Heart left ventricle (tissue), 16 donors: ENCODE measurements at regions not wholly inside any gene's neighbourhood (a gene's known extent, or its start where the extent isn't known, plus 50 kb on each side); places are given as distances from the start of the nearest gene placed in this dataset.
"Not testable (repeated sequence)": the region's sequence is repeated elsewhere in the genome, so short reads cannot be mapped to it uniquely, and the experiment has no call there.

Experiments used
- ATAC-seq, 4 donors: fragments of 200-7000 bp; cut with Tn5 transposase; one replicate each; pipeline ENCODE4 v1.9.1; 2020 to 2022; ENCODE audit warnings: moderate library complexity in 4 of 4, mild to moderate bottlenecking in 3 of 4, moderate number of reproducible peaks in 1 of 4
- DNase-seq, 5 donors: peaks; one replicate each; pipeline ENCODE4 v3.0.0-alpha.2; 2020
- H3K27ac ChIP-seq, 12 donors: fragments of 200-600 bp; sonication (generic) in 4 of 12; one replicate each; pipeline versions ENCODE4 v1.5.0 to v1.8.0; 2016 to 2022; ENCODE audit warnings: mild to moderate bottlenecking in 2 of 12
- H3K27me3 ChIP-seq, 9 donors: fragments of 200-600 bp; sonication (generic) in 2 of 9; one replicate each; pipeline versions ENCODE4 v1.5.1 to v1.8.0; 2016 to 2022; ENCODE audit warnings: mild to moderate bottlenecking in 3 of 9
- H3K36me3 ChIP-seq, 9 donors: fragments of 200-600 bp; sonication (generic) in 2 of 9; one replicate each; pipeline versions ENCODE4 v1.5.0 to v1.8.0; 2018 to 2022; ENCODE audit warnings: mild to moderate bottlenecking in 2 of 9
- H3K4me1 ChIP-seq, 12 donors: fragments of 200-600 bp; sonication (generic) in 4 of 12; one replicate each; pipeline versions ENCODE4 v1.5.0 to v1.8.0; 2016 to 2022; ENCODE audit warnings: mild to moderate bottlenecking in 3 of 12
- H3K4me3 ChIP-seq, 12 donors: fragments of 200-600 bp; sonication (generic) in 4 of 12; one replicate each; pipeline versions ENCODE4 v1.5.0 to v1.8.0; 2017 to 2022; ENCODE audit warnings: mild to moderate bottlenecking in 9 of 12, moderate library complexity in 4 of 12
- H3K9me3 ChIP-seq, 12 donors: fragments of 200-600 bp; sonication (generic) in 4 of 12; one replicate each; pipeline versions ENCODE4 v1.5.0 to v1.8.0; 2016 to 2022; ENCODE audit warnings: mild to moderate bottlenecking in 1 of 12
- CTCF ChIP-seq, 12 donors: fragments of 200-600 bp; sonication (generic) in 4 of 12; IDR thresholded peaks; one replicate each; pipeline versions ENCODE4 v1.5.0 to v1.8.0; 2018 to 2022; ENCODE audit warnings: antibody characterized with exemption in 12 of 12, mild to moderate bottlenecking in 5 of 12
- POLR2A ChIP-seq, 2 donors: fragments of 450-650 bp; IDR thresholded peaks; one replicate each; pipeline ENCODE4 v1.6.1; 2017; ENCODE audit warnings: antibody characterized with exemption in 2 of 2, mild to moderate bottlenecking in 2 of 2, moderate library complexity in 2 of 2
- WGBS, 4 donors: extraction: QIAGEN DNeasy Blood & Tissue Kit in 2 of 4; methylation state at CpG; one replicate each; pipeline versions ENCODE4 v1.1.5 to v1.1.7; 2013 to 2018; 5-methylcytosine and 5-hydroxymethylcytosine counted together
- intact Hi-C, 10 donors: fragments of 100-400 bp; cut with DNase I; formaldehyde crosslinking; loops; one replicate each; pipeline versions ENCODE4 v1.11.1 to v1.14.2; 2022
- donor health status: ischemic (EF 13 %, LVEDD 7.1; RV severe dilation, severe dysfunction).
- donor health status: healthy with polysubstance abuse.
- donor health status: DM: no; HTN: yes; CAD: no.
- donor health status: DM: no; HTN: no; CAD: no.
- donor health status: ischemic (EF 25% LVEDD 6.9; RV normal size, moderate dysfunction).
- donor health status: ischemic (EF 25% LVEDD 5.7; RV mildly dilated, moderate dysfunction).
- donor health status: healthy.
- donor health status: DM: yes; HTN: yes; CAD: no.
- donor health status: ischemic (EF 35%, LVEDD 5.7; RV mildly dilated, moderate dysfunction).
- donor health status: nonischemic (EF 11% LVEDD 7.7; RV severe dilation, severe dysfunction).
- donor health status: DM: yes; HTN: yes; CAD: no.
- donor health status: PGD.
- donor health status: ischemic (EF 29% LVEDD 5.4; RV normal size, mild dysfunction).
- donor health status: nonischemic (EF 23%, LVEDD 6.1; RV moderate dilation, normal function).

- peaks cover 0 to 20% (median 4%) of the 10 kb centered on the region in 12 donors for H3K9me3 ChIP-seq
- intact Hi-C loops = no loop called here
- no peaks in the 10 kb centered on the region for H3K4me1 ChIP-seq
- H3K4me3 ChIP-seq = no peak overlapping the region
- no peaks in the 10 kb centered on the region for H3K27me3 ChIP-seq
- ATAC-seq (no peak), DNase-seq (no peak)
- WGBS, 4 donors = 41 to 72% (median 55%) methylated on average over 2 of the region's 2 CpGs
- TF ChIP-seq CTCF (IDR thresholded peaks at IDR 0.05) (no peak), POLR2A (IDR thresholded peaks at IDR 0.05) (no peak)
- H3K27ac ChIP-seq = no peak overlapping the region
- no peaks in the 10 kb centered on the region for H3K36me3 ChIP-seq
Measured at GRCh38 chr13:91056746-91057145, 290.7 kb upstream of the MIR17HG start.

GRCh38 chr13:91057507-91057906 is 290.0 kb upstream of the MIR17HG start:
- H3K4me3 ChIP-seq, H3K27ac ChIP-seq, intact Hi-C loops, H3K27me3 ChIP-seq, DNase-seq, H3K4me1 ChIP-seq, ATAC-seq, H3K36me3 ChIP-seq: not testable (repeated sequence)
- H3K9me3 ChIP-seq = peaks cover 0 to 20% (median 4%) of the 10 kb centered on the region in 12 donors
- 90 to 95% (median 92%) methylated on average over 2 of the region's 2 CpGs for WGBS, 4 donors

DNA sequence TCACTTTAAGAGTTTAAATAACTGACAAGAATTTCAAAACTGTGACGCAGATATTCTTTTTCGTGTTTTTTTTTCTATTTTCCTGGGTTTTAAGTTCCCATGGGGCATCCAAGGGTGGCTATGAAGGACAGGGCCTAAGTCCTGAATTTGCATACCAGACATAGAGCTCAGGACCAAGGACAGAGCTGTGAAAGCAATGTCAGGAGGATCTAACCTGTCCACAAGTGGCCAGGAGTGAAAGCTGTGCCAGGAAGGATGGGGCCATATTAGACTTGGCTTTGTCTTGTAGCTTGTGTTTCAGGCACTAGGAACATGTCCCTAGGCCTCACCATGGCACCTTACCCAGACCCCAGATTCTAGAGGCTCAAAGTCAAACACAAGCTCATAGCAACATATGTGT is 289.4 kb upstream of the MIR17HG start:
- WGBS, 4 donors = 80 to 92% (median 84%) methylated on average over 2 of the region's 2 CpGs
- DNase-seq (no peak), ATAC-seq (no peak)
- H3K27ac ChIP-seq = no peak overlapping the region
- H3K36me3 ChIP-seq = no peaks in the 10 kb centered on the region
- TF ChIP-seq CTCF (IDR thresholded peaks at IDR 0.05) = no peak
- no peak overlapping the region for H3K4me3 ChIP-seq
- H3K27me3 ChIP-seq = no peaks in the 10 kb centered on the region
- intact Hi-C loops = no loop called here
- H3K4me1 ChIP-seq = no peaks in the 10 kb centered on the region
- peaks cover 0 to 20% (median 4%) of the 10 kb centered on the region in 12 donors for H3K9me3 ChIP-seq

DNA sequence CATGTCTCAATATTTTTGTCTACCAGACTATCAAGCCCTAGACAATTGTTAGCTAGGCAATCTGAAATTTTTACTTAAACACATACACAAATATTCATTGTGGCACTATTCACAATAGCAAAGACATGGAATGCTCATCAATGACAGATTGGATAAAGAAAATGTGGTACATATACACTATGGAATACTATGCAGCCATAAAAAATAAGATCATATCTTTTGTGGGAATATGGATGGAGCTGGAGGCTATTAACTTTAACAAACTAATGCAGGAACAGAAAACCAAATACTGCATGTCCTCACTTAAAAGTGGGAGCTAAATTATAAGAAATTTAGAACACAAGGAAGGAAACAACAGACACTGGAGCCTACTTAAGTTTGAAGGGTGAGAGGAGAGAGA is 288.6 kb upstream of the MIR17HG start:
- Histone ChIP-seq H3K27me3 (no peaks in the 10 kb centered on the region), H3K27ac (no peak overlapping the region), H3K36me3 (no peaks in the 10 kb centered on the region), H3K4me3 (no peak overlapping the region), H3K4me1 (no peaks in the 10 kb centered on the region), H3K9me3 (peaks cover 0 to 20% (median 4%) of the 10 kb centered on the region in 12 donors)
- ATAC-seq (no peak), DNase-seq (no peak)
- no peak for TF ChIP-seq POLR2A (IDR thresholded peaks at IDR 0.05)
- TF ChIP-seq CTCF (IDR thresholded peaks at IDR 0.05) = no peak
- intact Hi-C loops = no loop called here

DNA sequence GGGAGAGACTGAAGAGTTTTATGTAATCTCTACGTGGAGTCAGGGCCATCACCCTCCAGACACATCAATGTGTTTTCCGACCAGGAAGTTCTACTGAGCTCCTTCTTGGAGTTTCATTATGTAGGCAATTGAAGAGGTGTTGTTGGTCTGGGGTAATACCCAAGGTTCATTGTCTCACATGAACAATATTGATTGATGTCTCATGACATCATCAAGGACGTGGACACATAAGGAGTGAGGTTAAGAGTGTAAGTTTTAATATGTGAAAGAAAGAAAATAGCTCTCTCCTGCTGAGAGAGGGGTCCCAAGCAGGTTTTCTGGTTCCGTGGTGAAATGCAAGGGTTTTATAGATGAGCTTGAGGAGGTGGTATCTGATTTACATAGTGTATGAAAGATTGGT is 280.7 kb upstream of the MIR17HG start:
- Histone ChIP-seq H3K36me3 (no peaks in the 10 kb centered on the region), H3K4me3 (no peak overlapping the region), H3K9me3 (no peaks in the 10 kb centered on the region), H3K27me3 (peaks cover 0 to 4% (median 0%) of the 10 kb centered on the region in 9 donors), H3K27ac (no peak overlapping the region), H3K4me1 (no peaks in the 10 kb centered on the region)
- intact Hi-C loops = no loop called here
- ATAC-seq (no peak), DNase-seq (no peak)
- WGBS, 4 donors = 62 to 80% (median 71%) methylated on average over 4 of the region's 4 CpGs
- TF ChIP-seq CTCF (IDR thresholded peaks at IDR 0.05) (no peak), POLR2A (IDR thresholded peaks at IDR 0.05) (no peak)
